GM12878 (cell line): ENCODE measurements at regions not wholly inside any gene's neighbourhood (a gene's known extent, or its start where the extent isn't known, plus 50 kb on each side); places are given as distances from the start of the nearest gene placed in this dataset.

Experiments
- ATAC-seq: fragments of 200-7000 bp; cut with Tn5 transposase; 3 replicates; pipeline ENCODE4 v1.9.1; 2020; ENCODE audit warnings: mild to moderate bottlenecking, moderate library complexity
- BruUV-seq: library from RNA; stranded (reverse); fragments of 400-500 nt; replicated peaks from 2 replicates; lab custom pipeline; 2021; lab: Mats Ljungman, UMichigan
- CTCF ChIA-PET: fragments of 300-600 bp; sonication (Branson Sonifier 250); formaldehyde crosslinking; extraction: SDS; loops from one replicate; lab custom pipeline; 2021; ENCODE audit warnings: inconsistent platforms; lab: Yijun Ruan, JAX
- POLR2A ChIA-PET: fragments of 350-600 bp; formaldehyde crosslinking; extraction: SDS; loops from one replicate; lab custom pipeline; 2021; ENCODE audit warnings: inconsistent platforms; lab: Charles Lee
- RAD21 ChIA-PET: fragments of 300-600 bp; sonication (Branson Sonifier 250); formaldehyde crosslinking; loops from one replicate; lab custom pipeline; 2023; ENCODE audit warnings: antibody characterized with exemption; ENCODE audit not compliant: unreplicated experiment; lab: Charles Lee
- SMC1A ChIA-PET: fragments of 300-600 bp; sonication (Branson Sonifier 250); formaldehyde crosslinking; loops from one replicate; lab custom pipeline; 2023; ENCODE audit not compliant: unreplicated experiment, uncharacterized antibody; lab: Charles Lee
- DNase-seq: peaks from one replicate; pipeline ENCODE4 v3.0.0-alpha.2; 2011; ENCODE audit warnings: low read depth, low spot score
- FAIRE-seq: peaks from 3 replicates; lab custom pipeline; 2011; peaks lifted over from hg19 to GRCh38; lab: Jason Lieb, UNC
- H2AFZ ChIP-seq: 2 replicates; pipeline ENCODE4 v1.6.0; 2011; ENCODE audit warnings: low read depth, low read length, control low read depth; ENCODE audit not compliant: control insufficient read depth
- H3K27ac ChIP-seq: 2 replicates; pipeline ENCODE4 v1.5.1; 2011; ENCODE audit warnings: control low read depth; ENCODE audit not compliant: control insufficient read depth, insufficient read depth
- H3K27me3 ChIP-seq, 2 experiments: replicated peaks in 1 of 2; 2 replicates each; pipeline versions ENCODE4 v1.6.0 to v1.6.1; 2011; ENCODE audit warnings: low read length in 1 of 2; ENCODE audit not compliant: control insufficient read depth in 2 of 2, insufficient read depth in 2 of 2
- H3K36me3 ChIP-seq, 2 experiments: 2 replicates each; pipeline ENCODE4 v1.5.1; 2011; ENCODE audit warnings: low read length in 1 of 2; ENCODE audit not compliant: control insufficient read depth in 2 of 2, insufficient read depth in 2 of 2
- H3K4me1 ChIP-seq: 2 replicates; pipeline ENCODE4 v1.6.1; 2011; ENCODE audit warnings: mild to moderate bottlenecking, low read length, moderate library complexity, mixed read lengths; ENCODE audit not compliant: control insufficient read depth, insufficient read depth
- H3K4me2 ChIP-seq: 2 replicates; pipeline ENCODE4 v1.6.0; 2011; ENCODE audit warnings: control low read depth; ENCODE audit not compliant: control insufficient read depth, insufficient read depth
- H3K4me3 ChIP-seq: fragments of 200-600 bp; sonication (generic); 2 replicates; pipeline ENCODE4 v1.5.1; 2016
- H3K79me2 ChIP-seq: 2 replicates; pipeline ENCODE4 v1.6.0; 2011; ENCODE audit warnings: low read length; ENCODE audit not compliant: control insufficient read depth, insufficient read depth
- H3K9ac ChIP-seq: 2 replicates; pipeline ENCODE4 v1.8.0; 2011; ENCODE audit warnings: low read length, control low read depth, mixed read lengths; ENCODE audit not compliant: control insufficient read depth, insufficient read depth
- H3K9me3 ChIP-seq: replicated peaks from 3 replicates; pipeline ENCODE4 v1.5.1; 2011; ENCODE audit warnings: mild to moderate bottlenecking, low read length; ENCODE audit not compliant: control insufficient read depth, insufficient read depth
- H4K20me1 ChIP-seq: 2 replicates; pipeline ENCODE4 v1.6.0; 2011; ENCODE audit not compliant: control insufficient read depth, insufficient read depth
- CBX5 ChIP-seq: sonication (generic); IDR thresholded peaks from 2 replicates; pipeline ENCODE4 v1.6.1; 2016; ENCODE audit warnings: low read depth, moderate library complexity, mild to moderate bottlenecking, inconsistent platforms
- CEBPB ChIP-seq, 2 experiments: fragments of 150-350 bp in 1 of 2; IDR thresholded peaks; 2 replicates each; pipeline ENCODE4 v1.6.1; 2012 to 2014; ENCODE audit warnings: low read depth in 2 of 2, low read length in 2 of 2, borderline replicate concordance in 1 of 2, inconsistent platforms in 1 of 2
- CREB1 ChIP-seq: IDR thresholded peaks from 2 replicates; pipeline ENCODE4 v1.6.1; 2012; ENCODE audit warnings: low read depth, mild to moderate bottlenecking, inconsistent platforms
- DPF2 ChIP-seq: fragments of 450-650 bp; IDR thresholded peaks from 2 replicates; pipeline ENCODE4 v1.6.1; 2017; ENCODE audit warnings: mild to moderate bottlenecking
- NBN ChIP-seq: fragments of 450-650 bp; IDR thresholded peaks from 2 replicates; pipeline ENCODE4 v1.6.1; 2016
- NR2F1 ChIP-seq: fragments of 450-650 bp; conservative IDR thresholded peaks from 2 replicates; pipeline ENCODE4 v1.6.1; 2017; ENCODE audit warnings: mild to moderate bottlenecking
- NRF1 ChIP-seq: conservative IDR thresholded peaks from 2 replicates; pipeline ENCODE4 v1.6.1; 2011; ENCODE audit warnings: mild to moderate bottlenecking, low read depth, low read length, improper control_type of control experiment
- SPI1 ChIP-seq: IDR thresholded peaks from 2 replicates; pipeline ENCODE4 v1.6.1; 2011; ENCODE audit warnings: low read depth, mild to moderate bottlenecking, low read length, moderate library complexity, borderline replicate concordance; ENCODE audit not compliant: insufficient read depth
- WRNIP1 ChIP-seq: IDR thresholded peaks from 2 replicates; pipeline ENCODE4 v1.6.1; 2011; ENCODE audit warnings: low read depth, low read length, improper control_type of control experiment, borderline replicate concordance
- YY1 ChIP-seq: IDR thresholded peaks from 2 replicates; pipeline ENCODE4 v1.6.1; 2011; ENCODE audit warnings: low read depth, mild to moderate bottlenecking, low read length
- WGBS: methylation state at CpG from one replicate; pipeline ENCODE4 v1.1.6; 2016; ENCODE audit warnings: low lambda C conversion rate; ENCODE audit not compliant: insufficient replicate concordance, insufficient coverage; ENCODE audit errors: missing lambda C conversion rate; 5-methylcytosine and 5-hydroxymethylcytosine counted together
- in situ Hi-C: fragments of 300-500 bp; cut with MboI; formaldehyde crosslinking; loops from 9 replicates; pipeline ENCODE4 v1.14.3; 2018; ENCODE audit warnings: mixed read lengths
- intact Hi-C: fragments of 100-400 bp; cut with micrococcal nuclease; formaldehyde crosslinking; loops from one replicate; pipeline ENCODE4 v1.14.2; 2022; ENCODE audit not compliant: unreplicated experiment
- TF ChIP-seq, protein P1 (sequence below): IDR thresholded peaks from 2 replicates; pipeline ENCODE4 v1.6.1; 2012; ENCODE audit warnings: low read depth, low read length, improper control_type of control experiment
- TF ChIP-seq, protein P2 (sequence below): fragments of 450-650 bp; IDR thresholded peaks from 2 replicates; pipeline ENCODE4 v1.6.1; 2017; ENCODE audit warnings: mild to moderate bottlenecking, low read depth, inconsistent platforms; ENCODE audit not compliant: poor library complexity, severe bottlenecking
- TF ChIP-seq, protein P3 (sequence below): fragments of 150-350 bp; IDR thresholded peaks from 2 replicates; pipeline ENCODE4 v1.6.1; 2016; ENCODE audit warnings: low read depth, low read length
- TF ChIP-seq, protein P4 (sequence below): fragments of 450-650 bp; IDR thresholded peaks from 2 replicates; pipeline ENCODE4 v1.6.1; 2014; ENCODE audit warnings: mild to moderate bottlenecking

DNA sequence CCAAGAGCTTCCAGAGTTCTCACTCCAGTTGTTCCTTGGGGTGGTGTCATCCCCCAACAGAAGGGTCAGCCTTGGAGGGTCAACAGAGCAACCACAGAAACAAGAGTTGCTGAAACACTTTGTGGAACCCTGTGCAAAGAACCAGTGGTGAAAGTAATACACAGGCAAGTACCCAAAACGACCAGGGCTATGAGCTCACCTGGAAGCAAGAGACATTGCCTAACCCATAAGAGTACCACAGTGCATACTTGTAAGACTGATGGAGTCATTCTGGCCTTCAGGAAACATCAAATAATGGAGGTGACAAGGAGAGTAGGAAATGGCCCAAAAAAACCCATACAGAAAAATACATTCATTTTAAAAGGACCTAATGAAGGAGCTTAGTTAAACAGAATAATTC, 184.3 kb upstream of the TSC22D1 start:
- FAIRE-seq (no peak), DNase-seq (no peak), ATAC-seq (no peak)
- ChIA-PET RAD21 (no interaction called here), SMC1A (interaction anchor here (0.6 kb wide), 1 partner anchor 39 kb away, joined by 3 read pairs; no protein-coding TSS in a partner anchor), POLR2A (no interaction called here), CTCF (interaction anchor here (0.6 kb wide), 1 partner anchor 524 kb away, joined by 3 read pairs; no protein-coding TSS in a partner anchor)
- TF ChIP-seq NRF1 = no peak
- no peak for TF ChIP-seq WRNIP1
- no peak for TF ChIP-seq DPF2
- TF ChIP-seq, protein P1, sequence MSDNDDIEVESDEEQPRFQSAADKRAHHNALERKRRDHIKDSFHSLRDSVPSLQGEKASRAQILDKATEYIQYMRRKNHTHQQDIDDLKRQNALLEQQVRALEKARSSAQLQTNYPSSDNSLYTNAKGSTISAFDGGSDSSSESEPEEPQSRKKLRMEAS = no peak
- TF ChIP-seq CEBPB (IDR thresholded peaks at IDR 0.05; ENCODE audit: borderline replicate concordance in 1 of 2, low read depth in 2 of 2, low read length in 2 of 2) = no peak
- TF ChIP-seq NR2F1 = no peak
- TF ChIP-seq, protein P2, sequence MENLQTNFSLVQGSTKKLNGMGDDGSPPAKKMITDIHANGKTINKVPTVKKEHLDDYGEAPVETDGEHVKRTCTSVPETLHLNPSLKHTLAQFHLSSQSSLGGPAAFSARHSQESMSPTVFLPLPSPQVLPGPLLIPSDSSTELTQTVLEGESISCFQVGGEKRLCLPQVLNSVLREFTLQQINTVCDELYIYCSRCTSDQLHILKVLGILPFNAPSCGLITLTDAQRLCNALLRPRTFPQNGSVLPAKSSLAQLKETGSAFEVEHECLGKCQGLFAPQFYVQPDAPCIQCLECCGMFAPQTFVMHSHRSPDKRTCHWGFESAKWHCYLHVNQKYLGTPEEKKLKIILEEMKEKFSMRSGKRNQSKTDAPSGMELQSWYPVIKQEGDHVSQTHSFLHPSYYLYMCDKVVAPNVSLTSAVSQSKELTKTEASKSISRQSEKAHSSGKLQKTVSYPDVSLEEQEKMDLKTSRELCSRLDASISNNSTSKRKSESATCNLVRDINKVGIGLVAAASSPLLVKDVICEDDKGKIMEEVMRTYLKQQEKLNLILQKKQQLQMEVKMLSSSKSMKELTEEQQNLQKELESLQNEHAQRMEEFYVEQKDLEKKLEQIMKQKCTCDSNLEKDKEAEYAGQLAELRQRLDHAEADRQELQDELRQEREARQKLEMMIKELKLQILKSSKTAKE = no peak
- TF ChIP-seq YY1 = no peak
- no peak for TF ChIP-seq NBN
- TF ChIP-seq SPI1 = no peak
- TF ChIP-seq, protein P3, sequence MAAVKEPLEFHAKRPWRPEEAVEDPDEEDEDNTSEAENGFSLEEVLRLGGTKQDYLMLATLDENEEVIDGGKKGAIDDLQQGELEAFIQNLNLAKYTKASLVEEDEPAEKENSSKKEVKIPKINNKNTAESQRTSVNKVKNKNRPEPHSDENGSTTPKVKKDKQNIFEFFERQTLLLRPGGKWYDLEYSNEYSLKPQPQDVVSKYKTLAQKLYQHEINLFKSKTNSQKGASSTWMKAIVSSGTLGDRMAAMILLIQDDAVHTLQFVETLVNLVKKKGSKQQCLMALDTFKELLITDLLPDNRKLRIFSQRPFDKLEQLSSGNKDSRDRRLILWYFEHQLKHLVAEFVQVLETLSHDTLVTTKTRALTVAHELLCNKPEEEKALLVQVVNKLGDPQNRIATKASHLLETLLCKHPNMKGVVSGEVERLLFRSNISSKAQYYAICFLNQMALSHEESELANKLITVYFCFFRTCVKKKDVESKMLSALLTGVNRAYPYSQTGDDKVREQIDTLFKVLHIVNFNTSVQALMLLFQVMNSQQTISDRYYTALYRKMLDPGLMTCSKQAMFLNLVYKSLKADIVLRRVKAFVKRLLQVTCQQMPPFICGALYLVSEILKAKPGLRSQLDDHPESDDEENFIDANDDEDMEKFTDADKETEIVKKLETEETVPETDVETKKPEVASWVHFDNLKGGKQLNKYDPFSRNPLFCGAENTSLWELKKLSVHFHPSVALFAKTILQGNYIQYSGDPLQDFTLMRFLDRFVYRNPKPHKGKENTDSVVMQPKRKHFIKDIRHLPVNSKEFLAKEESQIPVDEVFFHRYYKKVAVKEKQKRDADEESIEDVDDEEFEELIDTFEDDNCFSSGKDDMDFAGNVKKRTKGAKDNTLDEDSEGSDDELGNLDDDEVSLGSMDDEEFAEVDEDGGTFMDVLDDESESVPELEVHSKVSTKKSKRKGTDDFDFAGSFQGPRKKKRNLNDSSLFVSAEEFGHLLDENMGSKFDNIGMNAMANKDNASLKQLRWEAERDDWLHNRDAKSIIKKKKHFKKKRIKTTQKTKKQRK = no peak
- no peak for TF ChIP-seq CREB1
- TF ChIP-seq CBX5 = no peak
- TF ChIP-seq, protein P4, sequence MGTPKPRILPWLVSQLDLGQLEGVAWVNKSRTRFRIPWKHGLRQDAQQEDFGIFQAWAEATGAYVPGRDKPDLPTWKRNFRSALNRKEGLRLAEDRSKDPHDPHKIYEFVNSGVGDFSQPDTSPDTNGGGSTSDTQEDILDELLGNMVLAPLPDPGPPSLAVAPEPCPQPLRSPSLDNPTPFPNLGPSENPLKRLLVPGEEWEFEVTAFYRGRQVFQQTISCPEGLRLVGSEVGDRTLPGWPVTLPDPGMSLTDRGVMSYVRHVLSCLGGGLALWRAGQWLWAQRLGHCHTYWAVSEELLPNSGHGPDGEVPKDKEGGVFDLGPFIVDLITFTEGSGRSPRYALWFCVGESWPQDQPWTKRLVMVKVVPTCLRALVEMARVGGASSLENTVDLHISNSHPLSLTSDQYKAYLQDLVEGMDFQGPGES = no peak
- H2AFZ ChIP-seq = no peak overlapping the region
- in situ Hi-C loops (no loop called here), intact Hi-C loops (no loop called here)
- H3K4me3 ChIP-seq = no peak overlapping the region
- 0% methylated on average over 1 of the region's 1 CpG for WGBS
- no peaks in the 10 kb centered on the region for H3K9me3 ChIP-seq
- H3K79me2 ChIP-seq = no peaks in the 10 kb centered on the region
- H3K36me3 ChIP-seq = no peaks in the 10 kb centered on the region
- no peaks in the 10 kb centered on the region for H4K20me1 ChIP-seq
- no peak overlapping the region for H3K27ac ChIP-seq
- H3K9ac ChIP-seq = no peak overlapping the region
- no peak overlapping the region for H3K4me2 ChIP-seq
- no peaks in the 10 kb centered on the region for H3K27me3 ChIP-seq
- peaks cover 9% of the 10 kb centered on the region for H3K4me1 ChIP-seq
- BruUV-seq = no TSS peak
